B cell (primary cell): ENCODE measurements at regions not wholly inside any gene's neighbourhood (a gene's known extent, or its start where the extent isn't known, plus 50 kb on each side); places are given as distances from the start of the nearest gene placed in this dataset.

Experiments used
- EZH2 ChIP-seq: IDR thresholded peaks from 2 replicates; pipeline ENCODE4 v1.6.1; 2012; ENCODE audit warnings: borderline replicate concordance, low read depth, mild to moderate bottlenecking, moderate library complexity, low read length; ENCODE audit not compliant: insufficient read depth, poor library complexity, severe bottlenecking
- TF ChIP-seq, protein P1 (sequence below): fragments of 200-600 bp; IDR thresholded peaks from one replicate; pipeline ENCODE4 v1.8.0; 2022; ENCODE audit warnings: antibody characterized with exemption, mild to moderate bottlenecking

DNA sequence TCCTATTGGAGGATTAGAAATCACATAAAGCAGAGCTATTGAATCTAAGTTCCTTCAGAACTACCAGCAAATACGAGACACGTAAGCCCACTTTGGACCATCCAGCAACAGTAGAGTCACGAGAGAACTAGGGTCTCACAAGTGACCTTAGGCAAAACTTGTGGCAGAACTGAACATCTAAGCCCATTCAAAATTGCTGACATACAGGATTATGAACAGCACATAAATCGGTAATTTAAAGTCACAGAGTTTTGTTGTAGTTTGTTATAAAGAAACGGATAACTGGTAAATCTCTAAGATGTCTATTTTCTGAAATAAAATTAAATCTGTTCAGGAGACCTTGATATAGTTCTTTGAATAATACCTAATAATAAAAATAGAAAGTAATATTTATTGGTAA lies 1366.0 kb downstream of the NCAM2 start:
- TF ChIP-seq, protein P1, sequence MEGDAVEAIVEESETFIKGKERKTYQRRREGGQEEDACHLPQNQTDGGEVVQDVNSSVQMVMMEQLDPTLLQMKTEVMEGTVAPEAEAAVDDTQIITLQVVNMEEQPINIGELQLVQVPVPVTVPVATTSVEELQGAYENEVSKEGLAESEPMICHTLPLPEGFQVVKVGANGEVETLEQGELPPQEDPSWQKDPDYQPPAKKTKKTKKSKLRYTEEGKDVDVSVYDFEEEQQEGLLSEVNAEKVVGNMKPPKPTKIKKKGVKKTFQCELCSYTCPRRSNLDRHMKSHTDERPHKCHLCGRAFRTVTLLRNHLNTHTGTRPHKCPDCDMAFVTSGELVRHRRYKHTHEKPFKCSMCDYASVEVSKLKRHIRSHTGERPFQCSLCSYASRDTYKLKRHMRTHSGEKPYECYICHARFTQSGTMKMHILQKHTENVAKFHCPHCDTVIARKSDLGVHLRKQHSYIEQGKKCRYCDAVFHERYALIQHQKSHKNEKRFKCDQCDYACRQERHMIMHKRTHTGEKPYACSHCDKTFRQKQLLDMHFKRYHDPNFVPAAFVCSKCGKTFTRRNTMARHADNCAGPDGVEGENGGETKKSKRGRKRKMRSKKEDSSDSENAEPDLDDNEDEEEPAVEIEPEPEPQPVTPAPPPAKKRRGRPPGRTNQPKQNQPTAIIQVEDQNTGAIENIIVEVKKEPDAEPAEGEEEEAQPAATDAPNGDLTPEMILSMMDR, result no peak
- TF ChIP-seq EZH2, result no peak
